Thoracic aorta (tissue), 2 donors: ENCODE measurements at regions not wholly inside any gene's neighbourhood (a gene's known extent, or its start where the extent isn't known, plus 50 kb on each side); places are given as distances from the start of the nearest gene placed in this dataset.

Source experiments
- ATAC-seq: fragments of 150-250 bp; one replicate; pipeline ENCODE4 v1.8.0; 2017; ENCODE audit warnings: low read depth; ENCODE audit not compliant: insufficient number of reproducible peaks, low FRiP score
- DNase-seq: peaks from one replicate; pipeline ENCODE4 v3.0.0-alpha.2; 2020; ENCODE audit warnings: low spot score
- H3K27ac ChIP-seq, 2 donors: fragments of 200-600 bp; sonication (generic); 1 replicate in 1 of 2; 2 replicates in 1 of 2; pipeline ENCODE4 v1.5.1; 2016; ENCODE audit warnings: mild to moderate bottlenecking in 2 of 2, moderate library complexity in 2 of 2
- H3K27me3 ChIP-seq: fragments of 200-600 bp; sonication (generic); replicated peaks from 2 replicates; pipeline ENCODE4 v1.6.0; 2016; ENCODE audit warnings: mild to moderate bottlenecking; ENCODE audit not compliant: insufficient read depth
- H3K36me3 ChIP-seq: fragments of 200-600 bp; sonication (generic); one replicate; pipeline ENCODE4 v1.5.1; 2016
- H3K4me1 ChIP-seq, 2 donors: fragments of 200-600 bp; sonication (generic); 1 replicate in 1 of 2; 2 replicates in 1 of 2; pipeline versions ENCODE4 v1.5.1 to v1.6.0; 2016; ENCODE audit warnings: low read depth in 2 of 2, mild to moderate bottlenecking in 1 of 2; ENCODE audit not compliant: control insufficient read depth in 1 of 2
- H3K4me3 ChIP-seq: fragments of 200-600 bp; sonication (generic); 2 replicates; pipeline ENCODE4 v1.5.1; 2016; ENCODE audit warnings: mild to moderate bottlenecking
- H3K9me3 ChIP-seq: fragments of 200-600 bp; sonication (generic); 2 replicates; pipeline ENCODE4 v1.5.1; 2016
- CTCF ChIP-seq: fragments of 200-600 bp; sonication (generic); IDR thresholded peaks from one replicate; pipeline ENCODE4 v1.5.1; 2019; ENCODE audit warnings: antibody characterized with exemption

GRCh38 chr6:159595173-159595572 lies 97.9 kb downstream of the SOD2 start:
- Histone ChIP-seq H3K36me3 (no peaks in the 10 kb centered on the region), H3K4me1 (peaks cover 5 to 26% of the 10 kb centered on the region in 2 donors), H3K27ac (peak overlapping the region; percentile 86 to 88), H3K9me3 (no peaks in the 10 kb centered on the region), H3K4me3 (peak overlapping the region; percentile 48), H3K27me3 (no peaks in the 10 kb centered on the region)
- no peak for TF ChIP-seq CTCF
- ATAC-seq (peak; percentile 87), DNase-seq (peak; percentile 20)

DNA sequence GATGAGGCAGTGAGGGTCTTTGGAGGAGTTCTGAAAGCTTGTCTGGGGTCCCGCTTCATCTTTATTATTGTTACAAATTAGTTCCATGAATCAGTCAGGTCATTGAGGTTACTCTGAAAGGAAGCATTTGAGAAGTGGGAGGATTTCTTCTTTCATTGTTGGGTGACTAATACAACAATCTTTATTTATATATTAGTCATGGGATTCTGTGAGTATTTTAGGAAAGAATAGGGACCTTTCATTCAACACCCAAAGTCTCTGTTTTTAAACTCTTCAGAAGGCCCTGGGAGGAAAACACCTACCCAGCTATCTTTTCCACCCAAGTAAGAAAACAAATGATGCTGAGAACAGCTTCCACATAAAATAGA lies 98.3 kb downstream of the SOD2 start:
- DNase-seq (no peak), ATAC-seq (peak; percentile 91)
- H3K36me3 ChIP-seq: no peaks in the 10 kb centered on the region
- peak overlapping the region; percentile 86 to 88 for H3K27ac ChIP-seq
- peaks cover 5 to 26% of the 10 kb centered on the region in 2 donors for H3K4me1 ChIP-seq
- no peaks in the 10 kb centered on the region for H3K27me3 ChIP-seq
- peak overlapping the region; percentile 48 for H3K4me3 ChIP-seq
- TF ChIP-seq CTCF: no peak
- H3K9me3 ChIP-seq: no peaks in the 10 kb centered on the region

DNA sequence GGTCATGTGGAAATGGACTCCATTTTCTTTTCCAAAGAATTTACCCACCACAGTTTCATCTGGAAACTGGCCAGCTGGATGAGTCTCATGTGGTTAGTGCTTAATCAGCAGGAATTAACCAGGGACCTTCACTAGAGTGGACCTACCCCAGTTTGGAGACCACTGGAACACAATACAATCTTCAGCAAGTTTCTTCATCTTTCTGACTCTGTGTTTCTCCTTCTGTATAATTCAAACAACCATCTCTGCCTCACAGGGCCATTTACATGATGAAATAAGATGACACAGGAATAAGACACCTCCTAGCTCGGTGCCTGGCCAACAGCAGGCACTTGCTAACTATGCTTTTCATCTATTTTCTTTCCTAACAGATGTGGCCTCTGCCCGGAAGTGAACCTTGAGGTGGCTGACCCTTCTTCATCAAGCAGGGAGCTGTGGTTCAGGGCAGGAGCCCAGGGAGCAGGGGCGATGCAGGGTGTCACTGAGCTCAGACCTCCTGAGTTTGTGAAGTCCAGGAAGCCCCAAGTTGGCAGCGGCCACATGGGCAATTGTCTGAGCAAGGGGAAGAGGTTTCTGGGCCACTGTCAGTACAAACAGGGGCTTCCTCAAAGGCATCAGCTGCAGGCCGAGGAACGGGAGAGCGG lies 98.8 kb downstream of the SOD2 start:
- DNase-seq: no peak
- Histone ChIP-seq H3K4me1 (peaks cover 5 to 26% of the 10 kb centered on the region in 2 donors), H3K27me3 (no peaks in the 10 kb centered on the region), H3K4me3 (no peak overlapping the region), H3K9me3 (no peaks in the 10 kb centered on the region), H3K27ac (peak overlapping the region; percentile 86 to 88), H3K36me3 (no peaks in the 10 kb centered on the region)
- ATAC-seq: no peak
- no peak for TF ChIP-seq CTCF

DNA sequence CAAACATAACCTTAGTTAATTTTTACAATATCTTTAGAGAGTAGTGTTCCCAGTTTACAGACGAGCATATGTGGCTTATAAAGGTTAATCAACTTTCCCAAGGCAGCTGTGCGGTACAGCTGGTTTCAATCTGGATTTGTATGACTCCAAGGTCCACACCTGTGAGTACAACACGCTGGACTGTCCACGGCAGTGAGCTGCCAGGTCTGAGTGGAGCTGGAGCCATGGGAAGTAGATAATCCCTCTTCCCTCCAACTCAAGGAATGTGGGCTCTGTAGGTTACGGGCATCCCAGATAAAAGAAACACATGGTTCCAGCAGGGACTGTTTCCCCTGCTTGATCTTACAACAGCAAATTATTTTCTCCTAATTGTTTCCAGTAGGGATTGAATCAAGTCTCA lies 102.2 kb downstream of the SOD2 start:
- Histone ChIP-seq H3K36me3 (no peaks in the 10 kb centered on the region), H3K27me3 (no peaks in the 10 kb centered on the region), H3K4me1 (peaks cover 5 to 21% of the 10 kb centered on the region in 2 donors), H3K27ac (no peak overlapping the region), H3K9me3 (no peaks in the 10 kb centered on the region), H3K4me3 (no peak overlapping the region)
- ATAC-seq (no peak), DNase-seq (no peak)
- no peak for TF ChIP-seq CTCF

DNA sequence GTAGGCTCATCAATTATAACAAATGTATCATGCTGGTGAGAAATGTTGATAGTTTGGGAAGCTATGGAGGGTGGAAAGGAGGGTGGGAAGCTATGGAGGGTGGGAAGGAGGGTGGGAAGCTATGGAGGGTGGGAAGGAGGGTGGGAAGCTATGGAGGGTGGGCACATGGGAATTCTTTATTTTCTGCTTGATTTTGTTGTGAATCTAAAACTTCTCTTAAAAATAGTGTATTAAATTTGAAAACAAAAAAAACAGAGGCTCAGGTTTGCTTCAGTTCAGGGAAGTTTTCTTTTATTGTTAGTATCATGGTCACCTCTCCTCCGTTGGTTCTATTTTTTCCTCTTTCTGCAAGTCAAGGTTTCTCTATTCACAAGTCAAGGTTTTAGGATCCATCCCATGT lies 106.4 kb downstream of the SOD2 start:
- ATAC-seq (no peak), DNase-seq (no peak)
- no peaks in the 10 kb centered on the region for H3K9me3 ChIP-seq
- TF ChIP-seq CTCF: no peak
- H3K27me3 ChIP-seq: no peaks in the 10 kb centered on the region
- no peak overlapping the region for H3K27ac ChIP-seq
- no peak overlapping the region for H3K4me3 ChIP-seq
- no peaks in the 10 kb centered on the region for H3K36me3 ChIP-seq
- no peaks in the 10 kb centered on the region for H3K4me1 ChIP-seq
